ENCODE measurements at regions not wholly inside any gene's neighbourhood (a gene's known extent, or its start where the extent isn't known, plus 50 kb on each side); places are given as distances from the start of the nearest gene placed in this dataset.

DNA sequence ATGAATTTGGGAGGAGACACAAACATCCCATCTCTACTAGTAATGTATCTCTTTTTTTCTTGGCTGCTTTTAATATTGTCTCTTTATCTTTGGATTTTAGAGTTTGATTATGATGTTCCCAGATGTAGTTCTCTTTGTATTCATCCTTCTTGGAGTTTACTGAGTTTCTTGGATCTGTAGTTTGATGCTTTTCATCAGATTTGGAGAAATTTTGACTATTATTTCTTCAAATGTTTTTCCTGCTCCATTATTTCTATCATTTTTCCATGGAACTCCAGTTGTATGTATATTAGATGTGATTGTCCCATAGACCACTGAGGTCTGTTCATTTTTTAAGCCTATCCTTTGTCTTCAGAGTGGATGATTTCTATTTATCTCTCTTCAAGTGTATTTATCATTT, 90.7 kb upstream of the ARHGAP5 start:
- DNase-seq: no peak
- no peak overlapping the region for H3K4me3 Mint-ChIP-seq
- no peak overlapping the region for H3K27ac Mint-ChIP-seq
- peaks cover 0 to 4% (median 0%) of the 10 kb centered on the region in 3 donors for H3K36me3 Mint-ChIP-seq
- H3K9me3 Mint-ChIP-seq: peaks cover 0 to 26% (median 11%) of the 10 kb centered on the region in 6 donors
- H3K4me1 Mint-ChIP-seq: no peaks in the 10 kb centered on the region
- peaks cover 0 to 8% (median 8%) of the 10 kb centered on the region in 3 donors for H3K27me3 Mint-ChIP-seq (ENCODE audit: low read depth in 3 of 3)

DNA sequence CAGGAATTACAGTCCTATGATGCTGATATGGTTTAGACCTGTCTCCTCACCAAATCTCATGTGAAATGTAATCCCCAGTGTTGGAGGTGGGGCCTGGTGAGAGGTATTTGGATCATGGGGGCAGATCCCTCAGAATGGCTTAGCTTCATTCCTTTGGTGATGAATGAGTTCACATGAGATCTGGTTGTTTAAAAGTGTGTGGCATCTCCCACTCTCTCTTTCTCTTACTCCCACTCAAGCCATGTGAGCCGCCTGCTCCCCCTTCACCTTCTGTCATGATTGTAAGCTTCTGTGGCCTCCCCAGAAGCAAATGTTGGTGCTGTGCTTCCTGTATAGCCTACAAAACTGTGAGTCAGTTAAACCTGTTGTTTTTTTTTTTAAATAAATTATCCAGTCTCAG, 89.4 kb upstream of the ARHGAP5 start:
- H3K36me3 Mint-ChIP-seq: peaks cover 0 to 4% (median 0%) of the 10 kb centered on the region in 3 donors
- peaks cover 0 to 10% (median 8%) of the 10 kb centered on the region in 3 donors for H3K27me3 Mint-ChIP-seq (ENCODE audit: low read depth in 3 of 3)
- H3K27ac Mint-ChIP-seq: no peak overlapping the region
- DNase-seq: no peak
- peaks cover 0 to 19% (median 9%) of the 10 kb centered on the region in 6 donors for H3K9me3 Mint-ChIP-seq
- no peak overlapping the region for H3K4me3 Mint-ChIP-seq
- no peaks in the 10 kb centered on the region for H3K4me1 Mint-ChIP-seq

GRCh38 chr14:31988244-31988643, 88.9 kb upstream of the ARHGAP5 start:
- peaks cover 0 to 14% (median 6%) of the 10 kb centered on the region in 6 donors for H3K9me3 Mint-ChIP-seq

GRCh38 chr14:31990183-31990857, 86.8 kb upstream of the ARHGAP5 start:
- no peak for DNase-seq
- H3K27me3 Mint-ChIP-seq (ENCODE audit: low read depth in 3 of 3): peaks cover 0 to 14% (median 8%) of the 10 kb centered on the region in 3 donors
- H3K4me1 Mint-ChIP-seq: no peaks in the 10 kb centered on the region
- no peak overlapping the region for H3K4me3 Mint-ChIP-seq
- peaks cover 0 to 11% (median 5%) of the 10 kb centered on the region in 6 donors for H3K9me3 Mint-ChIP-seq
- H3K27ac Mint-ChIP-seq: no peak overlapping the region
- no peaks in the 10 kb centered on the region for H3K36me3 Mint-ChIP-seq

More at GRCh38 chr14:31988244-31988643, 88.9 kb upstream of the ARHGAP5 start:
- no peaks in the 10 kb centered on the region for H3K36me3 Mint-ChIP-seq
- H3K27ac Mint-ChIP-seq: no peak overlapping the region
- no peak overlapping the region for H3K4me3 Mint-ChIP-seq
- DNase-seq: no peak
- peaks cover 0 to 10% (median 8%) of the 10 kb centered on the region in 3 donors for H3K27me3 Mint-ChIP-seq (ENCODE audit: low read depth in 3 of 3)
- H3K4me1 Mint-ChIP-seq: no peaks in the 10 kb centered on the region

- Mint-ChIP-seq H3K4me1 (no peaks in the 10 kb centered on the region), H3K27me3 (ENCODE audit: low read depth in 3 of 3) (peaks cover 0 to 13% (median 8%) of the 10 kb centered on the region in 3 donors), H3K27ac (no peak overlapping the region), H3K9me3 (peaks cover 0 to 9% (median 4%) of the 10 kb centered on the region in 6 donors), H3K4me3 (no peak overlapping the region), H3K36me3 (no peaks in the 10 kb centered on the region)
- no peak for DNase-seq
Observed at GRCh38 chr14:31990926-31991572, 86.1 kb upstream of the ARHGAP5 start.

DNA sequence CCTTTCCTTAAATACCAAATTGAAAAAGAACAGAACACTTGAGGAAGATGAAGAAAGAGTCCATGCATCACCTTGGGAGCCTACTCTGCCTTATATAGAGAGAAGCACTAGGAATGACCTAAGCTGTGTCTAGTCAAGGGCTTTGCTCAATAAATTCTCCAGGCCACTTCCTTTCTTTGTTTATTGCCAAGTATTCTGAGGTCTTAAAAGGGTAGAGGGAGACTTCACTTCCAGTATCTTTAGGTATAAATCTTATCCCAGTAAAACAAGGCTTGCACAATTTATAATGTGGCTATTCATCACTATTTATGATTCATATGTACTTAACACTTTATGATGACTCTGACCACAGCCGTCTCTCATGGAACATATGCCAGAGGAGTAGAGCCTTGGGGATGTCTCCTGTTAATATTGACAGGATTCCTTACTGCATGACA, 85.1 kb upstream of the ARHGAP5 start:
- peaks cover 0 to 11% (median 2%) of the 10 kb centered on the region in 3 donors for H3K27me3 Mint-ChIP-seq (ENCODE audit: low read depth in 3 of 3)
- no peak for DNase-seq
- no peaks in the 10 kb centered on the region for H3K36me3 Mint-ChIP-seq
- H3K27ac Mint-ChIP-seq: no peak overlapping the region
- H3K9me3 Mint-ChIP-seq: peaks cover 0 to 5% (median 0%) of the 10 kb centered on the region in 6 donors
- H3K4me1 Mint-ChIP-seq: no peaks in the 10 kb centered on the region
- H3K4me3 Mint-ChIP-seq: no peak overlapping the region

GRCh38 chr14:31993521-31993951, 83.6 kb upstream of the ARHGAP5 start:
- Mint-ChIP-seq H3K27ac (no peak overlapping the region), H3K4me3 (no peak overlapping the region), H3K36me3 (no peaks in the 10 kb centered on the region), H3K4me1 (no peaks in the 10 kb centered on the region), H3K27me3 (ENCODE audit: low read depth in 3 of 3) (peaks cover 0 to 10% (median 0%) of the 10 kb centered on the region in 3 donors), H3K9me3 (peaks cover 0 to 4% (median 0%) of the 10 kb centered on the region in 6 donors)
- DNase-seq: no peak

GRCh38 chr14:31994391-31995033, 82.6 kb upstream of the ARHGAP5 start:
- Mint-ChIP-seq H3K36me3 (no peaks in the 10 kb centered on the region), H3K27me3 (ENCODE audit: low read depth in 3 of 3) (peaks cover 0 to 10% (median 0%) of the 10 kb centered on the region in 3 donors), H3K9me3 (peaks cover 0 to 4% (median 0%) of the 10 kb centered on the region in 6 donors), H3K4me3 (no peak overlapping the region), H3K27ac (no peak overlapping the region), H3K4me1 (no peaks in the 10 kb centered on the region)
- DNase-seq: no peak

GRCh38 chr14:32003585-32003984, 73.5 kb upstream of the ARHGAP5 start:
- Mint-ChIP-seq H3K27me3 (ENCODE audit: low read depth in 3 of 3) (peaks cover 0 to 11% (median 0%) of the 10 kb centered on the region in 3 donors), H3K4me3 (no peak overlapping the region), H3K27ac (no peak overlapping the region), H3K36me3 (no peaks in the 10 kb centered on the region), H3K9me3 (peaks cover 0 to 6% (median 0%) of the 10 kb centered on the region in 6 donors), H3K4me1 (no peaks in the 10 kb centered on the region)
- no peak for DNase-seq

GRCh38 chr14:32004300-32004699, 72.8 kb upstream of the ARHGAP5 start:
- Mint-ChIP-seq H3K9me3 (peaks cover 0 to 6% (median 0%) of the 10 kb centered on the region in 6 donors), H3K4me3 (no peak overlapping the region), H3K27me3 (ENCODE audit: low read depth in 3 of 3) (peaks cover 0 to 11% (median 1%) of the 10 kb centered on the region in 3 donors), H3K27ac (no peak overlapping the region), H3K4me1 (no peaks in the 10 kb centered on the region), H3K36me3 (no peaks in the 10 kb centered on the region)
- DNase-seq: no peak

DNA sequence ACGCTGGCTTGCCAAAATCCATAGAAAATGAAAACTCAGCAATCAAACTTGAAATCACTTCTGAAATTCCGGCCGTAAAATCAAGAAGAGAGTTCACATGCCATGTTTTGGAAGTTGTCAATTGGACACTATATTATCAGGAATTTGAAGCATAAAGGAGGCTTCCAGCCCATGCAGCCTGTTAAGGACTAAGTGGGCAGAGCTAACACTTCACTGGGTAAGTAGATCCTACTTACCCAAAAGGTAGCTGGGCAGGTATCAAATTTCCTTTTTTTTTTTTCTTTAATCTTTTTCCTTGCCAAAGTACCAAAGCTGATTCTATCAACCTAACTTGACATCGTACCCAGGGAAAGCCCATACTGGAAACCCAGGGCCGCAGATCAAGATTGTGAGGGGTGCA, 71.5 kb upstream of the ARHGAP5 start:
- no peak for DNase-seq
- Mint-ChIP-seq H3K9me3 (peaks cover 0 to 2% (median 0%) of the 10 kb centered on the region in 6 donors), H3K4me1 (no peaks in the 10 kb centered on the region), H3K4me3 (no peak overlapping the region), H3K27ac (no peak overlapping the region), H3K36me3 (no peaks in the 10 kb centered on the region), H3K27me3 (ENCODE audit: low read depth in 3 of 3) (peaks cover 0 to 11% (median 1%) of the 10 kb centered on the region in 3 donors)

GRCh38 chr14:32006263-32007110, 70.6 kb upstream of the ARHGAP5 start:
- Mint-ChIP-seq H3K9me3 (peaks cover 0 to 2% (median 0%) of the 10 kb centered on the region in 6 donors), H3K27ac (no peak overlapping the region), H3K27me3 (ENCODE audit: low read depth in 3 of 3) (peaks cover 0 to 11% (median 1%) of the 10 kb centered on the region in 3 donors), H3K4me1 (no peaks in the 10 kb centered on the region), H3K4me3 (no peak overlapping the region), H3K36me3 (no peaks in the 10 kb centered on the region)
- no peak for DNase-seq

DNA sequence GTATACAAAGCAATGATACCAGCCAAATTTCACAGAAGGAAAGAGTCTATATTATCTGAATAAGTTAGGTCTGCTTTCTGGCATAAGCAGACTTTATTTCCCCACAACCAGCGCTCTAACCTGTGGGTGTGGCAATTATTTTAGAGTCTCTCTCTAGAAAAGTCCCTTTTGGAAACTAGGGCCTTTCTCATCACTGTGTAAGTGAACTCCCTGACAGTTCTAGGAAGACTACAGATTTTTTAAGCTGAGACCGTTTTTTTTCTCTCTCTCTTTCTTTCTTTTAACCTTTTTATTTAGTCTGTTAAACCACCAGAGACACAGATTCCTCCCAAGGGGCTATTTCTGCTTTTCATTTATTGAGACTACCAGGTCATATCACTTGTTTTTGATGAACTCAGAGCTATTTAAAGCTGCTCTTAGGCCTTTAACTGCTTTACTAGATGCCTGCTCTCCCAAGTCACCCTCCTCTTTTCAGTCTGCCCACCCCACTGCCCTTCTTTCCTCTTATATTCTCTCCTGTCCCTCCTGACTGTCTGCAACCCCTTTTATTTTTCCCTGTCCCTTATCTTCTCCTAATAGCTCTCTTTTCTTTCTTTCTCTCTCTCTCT, 69.2 kb upstream of the ARHGAP5 start:
- H3K27me3 Mint-ChIP-seq (ENCODE audit: low read depth in 3 of 3): peaks cover 0 to 11% (median 1%) of the 10 kb centered on the region in 3 donors
- H3K27ac Mint-ChIP-seq: no peak overlapping the region
- no peaks in the 10 kb centered on the region for H3K9me3 Mint-ChIP-seq
- H3K36me3 Mint-ChIP-seq: no peaks in the 10 kb centered on the region
- DNase-seq: no peak
- no peaks in the 10 kb centered on the region for H3K4me1 Mint-ChIP-seq
- H3K4me3 Mint-ChIP-seq: no peak overlapping the region

Data from immature natural killer cell (primary cell).